ENCODE measurements at regions not wholly inside any gene's neighbourhood (a gene's known extent, or its start where the extent isn't known, plus 50 kb on each side); places are given as distances from the start of the nearest gene placed in this dataset.
A peak's percentile ranks its signal among the peaks of the same experiment; 100 is the strongest.
"Not testable (repeated sequence)": the region's sequence is repeated elsewhere in the genome, so short reads cannot be mapped to it uniquely, and the experiment has no call there.

- no peak for DNase-seq
Measured at GRCh38 chr5:168085261-168086031, 206.0 kb upstream of the WWC1 start.

- peak; percentile 17 to 61 for DNase-seq
Measured at GRCh38 chr5:168086104-168086610, 205.3 kb upstream of the WWC1 start.

- DNase-seq: no peak
Measured at GRCh38 chr5:168086746-168087145, 204.7 kb upstream of the WWC1 start.

- no peak for DNase-seq
Measured at GRCh38 chr5:168088410-168089173, 202.9 kb upstream of the WWC1 start.

GRCh38 chr5:168089201-168089887 is 202.1 kb upstream of the WWC1 start:
- DNase-seq: no peak

- DNase-seq: no peak
Measured at GRCh38 chr5:168092209-168093185, 198.9 kb upstream of the WWC1 start.

GRCh38 chr5:168093200-168093910 is 198.1 kb upstream of the WWC1 start:
- DNase-seq: no peak

- DNase-seq: no peak
Measured at GRCh38 chr5:168096525-168096924, 194.9 kb upstream of the WWC1 start.

- DNase-seq: peak in 1 of 2 experiments; percentile 2
Measured at GRCh38 chr5:168097876-168098653, 193.4 kb upstream of the WWC1 start.

- DNase-seq: no peak
Measured at GRCh38 chr5:168101352-168101751, 190.1 kb upstream of the WWC1 start.

- DNase-seq: not testable (repeated sequence)
Measured at GRCh38 chr5:168103018-168103417, 188.4 kb upstream of the WWC1 start.

- no peak for DNase-seq
Measured at GRCh38 chr5:168104350-168104749, 187.1 kb upstream of the WWC1 start.

GRCh38 chr5:168104811-168105481 is 186.5 kb upstream of the WWC1 start:
- DNase-seq: peak in 1 of 2 experiments; percentile 9

- DNase-seq: no peak
Measured at GRCh38 chr5:168106008-168106761, 185.3 kb upstream of the WWC1 start.

GRCh38 chr5:168109441-168109840 is 182.0 kb upstream of the WWC1 start:
- no peak for DNase-seq

- no peak for DNase-seq
Measured at GRCh38 chr5:168110384-168110783, 181.1 kb upstream of the WWC1 start.

- DNase-seq: no peak
Measured at GRCh38 chr5:168110870-168111832, 180.3 kb upstream of the WWC1 start.

- DNase-seq: peak; percentile 47 to 75
Measured at GRCh38 chr5:168114444-168115017, 176.9 kb upstream of the WWC1 start.

Measured in NCI-H526 (cell line).